Fibroblast of upper back skin (primary cell): ENCODE measurements at regions not wholly inside any gene's neighbourhood (a gene's known extent, or its start where the extent isn't known, plus 50 kb on each side); places are given as distances from the start of the nearest gene placed in this dataset.

Experiments used
- DNase-seq: peaks from one replicate; pipeline ENCODE4 v3.0.0-alpha.2; 2013

- DNase-seq, result no peak
Observed at GRCh38 chr1:82923931-82924330, 1075.0 kb downstream of the TTLL7 start.

DNA sequence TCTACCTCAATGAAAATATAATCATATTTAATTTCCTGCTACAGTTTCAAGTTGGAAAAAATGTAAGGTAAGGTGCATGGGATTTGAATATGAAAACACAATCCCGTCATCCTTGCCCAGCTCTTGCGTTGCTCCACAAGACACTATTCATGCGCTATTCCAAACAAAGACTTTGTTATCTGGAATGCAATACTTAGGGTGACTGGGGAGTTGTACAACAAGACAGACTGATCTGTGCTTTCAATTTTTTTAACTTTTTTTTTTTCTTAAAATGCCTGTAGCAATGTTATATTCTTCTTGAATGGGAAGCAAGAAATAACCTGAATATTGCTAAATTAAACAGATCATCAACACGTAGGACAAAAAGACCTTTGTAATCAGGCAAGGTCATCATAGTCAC lies 1077.2 kb downstream of the TTLL7 start:
- no peak for DNase-seq

DNA sequence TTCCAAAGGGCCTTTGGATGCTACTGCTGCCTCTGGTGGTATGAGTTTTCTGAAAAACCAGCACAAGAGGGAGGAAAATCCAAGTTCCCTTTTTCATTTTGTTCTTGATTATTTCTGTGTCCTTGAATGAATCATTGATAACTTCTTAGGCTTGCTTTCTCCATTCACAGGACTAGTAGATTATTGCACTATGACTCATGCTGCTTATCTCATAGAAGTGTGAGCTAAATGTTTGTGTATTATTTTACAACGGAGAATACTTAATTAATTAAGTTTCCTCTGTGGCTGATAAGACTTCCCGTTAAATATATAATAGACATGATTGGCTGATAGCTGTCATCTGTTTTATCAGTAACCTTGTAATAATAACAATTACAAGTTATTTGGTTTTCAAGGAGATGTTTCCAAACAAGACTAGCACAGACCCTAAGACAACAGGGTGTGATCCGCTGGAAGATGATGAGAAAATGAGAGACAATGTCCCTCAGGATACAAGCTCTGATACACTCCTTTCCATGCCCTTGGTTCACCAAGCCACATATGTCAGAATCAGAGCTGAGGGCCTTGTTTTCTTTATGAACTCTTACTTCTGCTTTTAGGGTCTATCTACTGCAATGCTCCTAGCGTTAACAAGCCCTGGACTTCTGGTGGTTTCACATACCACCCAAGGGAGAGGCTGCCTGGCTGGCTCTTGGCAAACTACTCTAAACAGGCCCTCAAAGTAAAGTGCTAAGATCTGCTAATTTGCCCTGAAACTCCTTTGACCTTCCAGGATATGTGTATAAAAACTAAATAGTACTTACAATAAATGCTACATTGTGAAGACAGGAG lies 1078.3 kb downstream of the TTLL7 start:
- no peak for DNase-seq

GRCh38 chr1:82919837-82920236 lies 1079.1 kb downstream of the TTLL7 start:
- no peak for DNase-seq

GRCh38 chr1:82907313-82907712 lies 1091.6 kb downstream of the TTLL7 start:
- no peak for DNase-seq

GRCh38 chr1:82903626-82904025 lies 1095.3 kb downstream of the TTLL7 start:
- DNase-seq, result no peak

GRCh38 chr1:82901561-82901960 lies 1097.4 kb downstream of the TTLL7 start:
- DNase-seq, result no peak

- DNase-seq, result no peak
Observed at GRCh38 chr1:82901118-82901517, 1097.8 kb downstream of the TTLL7 start.

DNA sequence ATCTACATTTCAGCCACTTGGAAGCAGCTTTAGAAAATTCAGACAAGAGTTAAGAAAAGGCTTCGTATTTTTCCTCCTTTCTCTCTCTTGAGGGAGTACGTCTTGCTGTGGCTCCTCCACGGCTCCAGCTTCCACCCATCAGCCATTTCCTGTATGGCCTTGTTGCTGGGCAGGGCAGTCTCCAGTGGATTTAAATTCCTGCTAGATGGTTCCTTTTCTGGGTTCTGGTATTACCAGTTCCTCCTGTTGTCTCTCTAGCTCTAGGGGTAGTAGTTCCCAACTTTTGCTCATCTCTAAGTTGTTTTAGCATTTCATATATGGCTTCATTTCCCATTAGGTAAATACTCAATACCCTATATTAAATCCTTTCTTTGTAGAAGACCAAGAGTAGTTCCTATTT lies 1098.3 kb downstream of the ADGRL2 start:
- no peak for DNase-seq

DNA sequence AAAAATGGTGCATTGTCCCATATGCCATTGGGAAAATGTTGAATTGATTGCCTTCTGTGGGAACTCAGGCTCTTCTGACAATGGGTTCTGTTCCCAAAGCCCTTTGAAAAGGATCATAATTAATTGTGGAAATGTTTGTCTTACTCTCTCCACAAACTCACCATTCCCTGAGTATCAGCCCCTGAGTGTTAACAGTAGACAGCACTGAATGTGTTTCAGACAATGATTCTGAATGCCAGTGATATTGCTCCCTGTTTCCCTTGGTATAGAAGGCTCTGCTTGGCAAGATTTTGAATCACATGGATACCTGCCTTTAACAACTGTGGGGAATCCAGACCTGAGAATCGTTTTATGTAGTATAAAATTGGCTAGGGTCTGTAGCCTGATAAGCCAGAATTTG lies 1096.8 kb downstream of the ADGRL2 start:
- DNase-seq, result no peak

- DNase-seq, result no peak
Observed at GRCh38 chr1:82896036-82896435, 1095.3 kb downstream of the ADGRL2 start.

DNA sequence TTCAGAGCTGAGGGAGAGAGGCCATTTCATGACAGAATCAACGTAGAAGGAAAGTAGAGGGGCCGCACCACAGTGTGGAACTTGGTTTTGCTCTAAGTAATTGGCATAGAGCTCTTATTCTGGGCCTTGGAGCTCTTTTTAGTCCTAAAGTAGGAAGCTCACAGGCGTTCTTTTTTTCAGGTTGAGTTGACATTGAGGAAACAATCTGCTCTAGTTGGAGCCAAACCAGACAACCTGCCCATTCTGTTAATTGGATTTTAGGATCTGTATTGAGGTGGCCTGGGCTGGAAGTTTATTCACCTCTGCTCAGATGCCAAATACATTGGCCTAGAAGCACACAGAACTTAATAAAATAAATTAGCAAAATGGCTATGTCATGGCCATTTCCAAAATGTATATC lies 1093.9 kb downstream of the ADGRL2 start:
- DNase-seq, result no peak

DNA sequence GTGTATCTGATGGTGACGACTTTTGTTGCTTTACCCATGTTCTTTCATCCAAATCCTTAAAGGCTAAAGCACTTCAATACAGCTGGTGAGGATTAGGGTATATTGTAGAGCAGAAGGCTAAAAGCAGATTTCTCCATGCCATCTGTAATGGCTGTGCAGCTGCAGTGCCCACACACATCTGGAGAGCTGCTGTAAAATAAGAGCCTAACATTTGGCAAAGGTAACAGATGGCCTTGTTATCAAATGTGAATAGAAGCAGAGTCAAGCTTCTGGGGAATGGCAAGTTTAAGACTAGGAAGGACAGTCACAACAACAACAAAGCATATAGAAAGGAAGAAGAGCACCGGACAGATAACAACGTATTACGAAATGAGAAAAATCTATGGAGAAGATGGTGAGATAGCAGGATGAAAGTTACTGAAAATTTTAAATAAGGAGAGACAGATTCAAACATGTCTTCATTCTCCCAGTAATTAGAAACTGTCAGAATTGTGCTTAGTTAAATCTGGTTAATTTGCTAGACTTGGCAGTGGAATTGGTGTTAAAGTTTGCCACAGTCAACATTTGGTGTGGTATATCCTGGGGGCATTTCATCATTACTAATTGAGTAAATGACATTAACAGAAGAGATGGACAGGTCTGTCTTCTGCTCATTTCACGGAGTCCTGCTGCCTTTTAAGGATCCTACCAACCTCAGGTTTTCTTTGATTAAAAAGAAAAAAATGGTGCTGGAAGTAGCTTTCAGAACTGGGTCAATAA lies 1093.2 kb downstream of the ADGRL2 start:
- no peak for DNase-seq

GRCh38 chr1:82880506-82880905 lies 1079.8 kb downstream of the ADGRL2 start:
- no peak for DNase-seq

DNA sequence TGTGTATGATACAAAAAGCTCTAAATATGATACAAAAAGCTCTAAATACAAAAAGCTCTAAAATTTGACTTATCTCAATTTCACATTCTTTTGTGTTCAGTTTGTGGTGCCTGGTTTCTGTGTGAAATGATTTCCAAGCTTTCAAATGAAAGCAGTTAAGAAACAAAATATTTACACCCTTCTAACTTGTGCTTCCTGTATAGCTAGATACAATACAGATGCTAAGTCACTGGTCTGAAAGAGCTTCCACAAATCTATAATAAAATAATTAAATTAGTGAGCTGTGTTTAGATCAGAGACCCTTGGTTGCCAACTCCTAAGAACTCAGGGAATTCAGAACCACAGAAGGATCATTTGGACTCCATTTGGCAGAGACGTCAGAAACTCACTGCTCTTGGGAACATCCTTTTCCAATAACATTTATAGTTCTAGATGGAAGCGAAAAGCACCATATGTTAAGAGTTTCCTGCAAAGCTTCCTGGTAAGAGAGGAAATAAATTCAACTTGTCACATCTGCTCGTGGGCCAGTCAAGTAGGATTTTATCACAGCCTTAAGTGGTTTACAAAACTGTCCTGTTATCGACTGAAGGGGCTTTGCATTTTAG lies 1079.1 kb downstream of the ADGRL2 start:
- DNase-seq, result no peak

DNA sequence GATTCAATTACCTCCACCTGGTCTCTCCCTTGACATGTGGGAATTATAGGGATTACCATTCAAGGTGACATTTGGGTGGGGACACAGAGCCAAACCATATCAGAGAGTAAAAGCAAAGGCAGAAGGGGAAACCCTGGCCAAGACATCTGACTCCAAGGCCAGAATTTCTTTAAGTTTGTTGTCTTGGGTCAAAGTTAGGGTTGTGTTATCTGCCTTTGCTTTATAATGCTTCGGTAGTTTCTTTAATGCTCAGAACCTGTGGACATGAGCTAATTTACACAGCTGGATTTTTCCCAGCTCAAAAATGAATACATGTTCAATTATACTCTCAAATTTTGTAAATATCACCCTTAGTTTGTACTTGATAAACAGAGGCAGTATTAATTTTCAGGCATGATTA lies 1074.4 kb downstream of the ADGRL2 start:
- no peak for DNase-seq

GRCh38 chr1:82874041-82874440 lies 1073.3 kb downstream of the ADGRL2 start:
- DNase-seq, result no peak

GRCh38 chr1:82870332-82870731 lies 1069.6 kb downstream of the ADGRL2 start:
- DNase-seq, result no peak

GRCh38 chr1:82867781-82868180 lies 1067.0 kb downstream of the ADGRL2 start:
- no peak for DNase-seq

DNA sequence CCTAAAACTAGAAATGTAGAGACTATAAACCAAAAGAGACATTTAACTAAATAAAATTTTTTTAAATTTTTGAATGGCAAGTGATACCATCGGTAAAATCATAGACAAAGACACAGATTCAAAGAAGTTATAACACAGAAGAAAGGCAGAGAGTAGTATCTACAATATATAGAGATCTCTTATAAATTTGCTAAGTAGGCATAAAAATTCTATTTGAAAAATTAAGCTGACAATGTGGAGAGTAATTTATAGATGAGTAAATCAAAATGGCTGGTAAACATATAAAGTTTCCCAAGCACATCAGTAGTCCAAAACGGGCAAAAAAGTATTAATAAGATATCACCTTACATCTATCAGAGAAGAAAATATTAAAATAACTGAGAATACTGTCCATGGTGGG lies 1061.0 kb downstream of the ADGRL2 start:
- no peak for DNase-seq

DNA sequence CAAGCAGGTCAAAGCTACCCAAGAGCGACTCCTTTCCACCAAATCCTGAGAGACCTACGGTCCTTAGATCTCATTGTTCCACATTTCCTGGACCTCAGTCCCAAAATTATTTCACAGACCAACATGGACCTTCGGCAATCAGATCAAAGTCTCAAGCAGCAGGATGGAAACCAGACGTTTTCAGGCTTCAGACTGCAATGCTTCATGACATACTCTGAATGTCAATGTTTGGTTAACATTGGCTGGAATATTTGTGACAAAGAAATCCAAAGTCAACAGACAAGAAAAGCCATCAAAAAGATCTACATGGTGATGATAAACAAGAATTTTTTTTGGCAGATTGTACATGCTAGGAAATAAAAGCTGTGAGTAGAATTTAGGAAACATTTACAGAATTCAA lies 1057.3 kb downstream of the ADGRL2 start:
- DNase-seq, result no peak

- no peak for DNase-seq
Observed at GRCh38 chr1:82849460-82849859, 1048.7 kb downstream of the ADGRL2 start.

DNA sequence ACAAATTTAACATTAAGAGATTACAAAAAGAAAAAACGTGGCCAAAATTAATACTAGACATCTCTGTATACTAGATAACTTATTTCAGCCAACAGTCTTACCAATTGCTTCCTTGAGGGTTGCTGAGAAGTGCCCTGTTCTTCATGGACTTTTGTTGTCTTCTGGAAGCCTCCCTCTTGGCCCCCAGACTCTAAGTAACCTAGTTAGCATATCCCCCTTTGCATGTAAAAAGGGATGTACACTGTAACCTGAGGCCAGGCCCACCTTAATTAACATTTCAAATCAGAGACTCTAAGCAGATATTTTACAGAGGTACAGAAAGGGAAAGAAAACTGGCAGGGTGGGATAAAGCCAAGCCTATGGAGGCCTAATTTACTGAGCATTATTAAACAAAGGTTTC lies 1047.3 kb downstream of the ADGRL2 start:
- no peak for DNase-seq

DNA sequence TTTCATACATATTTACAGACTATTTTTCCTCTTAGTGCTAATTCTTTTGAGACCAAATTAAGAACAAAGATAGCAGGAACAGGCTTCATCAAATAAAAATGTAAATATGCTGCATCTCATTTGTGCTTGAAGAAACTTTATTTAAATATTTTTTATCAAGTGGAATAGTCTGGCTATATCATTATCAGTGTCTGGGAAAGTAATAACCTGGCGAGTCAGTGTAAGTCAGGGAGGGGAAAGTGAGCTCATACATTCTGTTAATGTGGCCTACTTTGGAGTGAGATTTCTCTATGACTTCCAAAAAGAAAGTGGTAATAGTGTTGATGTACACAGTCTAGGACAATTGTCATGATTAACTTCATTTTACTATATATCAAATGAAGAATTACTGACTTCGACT lies 1045.1 kb downstream of the ADGRL2 start:
- no peak for DNase-seq
